ENCODE measurements at regions not wholly inside any gene's neighbourhood (a gene's known extent, or its start where the extent isn't known, plus 50 kb on each side); places are given as distances from the start of the nearest gene placed in this dataset.

- no peak for DNase-seq (ENCODE audit: low spot score)
- Histone ChIP-seq H3K79me2 (ENCODE audit: insufficient read depth, low read length) (no peaks in the 10 kb centered on the region), H3K27me3 (ENCODE audit: control insufficient read depth in 1 of 2, insufficient read depth in 2 of 2, low read length in 2 of 2) (no peaks in the 10 kb centered on the region), H4K20me1 (ENCODE audit: insufficient read depth, low read length) (no peaks in the 10 kb centered on the region), H3K4me3 (replicated peaks in 1 of 3; ENCODE audit: insufficient read depth in 1 of 3, low read depth in 2 of 3, low read length in 3 of 3) (no peak overlapping the region), H3K9ac (ENCODE audit: insufficient read depth, low read depth, low read length) (no peak overlapping the region), H3K9me3 (ENCODE audit: low read length) (peaks cover 29% of the 10 kb centered on the region; the same call in 1 of the 2 replicates), H3K36me3 (replicated peaks in 1 of 2; ENCODE audit: control insufficient read depth in 1 of 2, insufficient read depth in 2 of 2, low read length in 2 of 2) (no peaks in the 10 kb centered on the region), H3K4me1 (ENCODE audit: insufficient read depth, low read length) (no peaks in the 10 kb centered on the region), H3K27ac (ENCODE audit: extremely low read length, insufficient read depth, low read length) (no peak overlapping the region), H2AFZ (ENCODE audit: low read length) (no peak overlapping the region), H3K4me2 (ENCODE audit: low read depth, low read length) (no peak overlapping the region)
- intact Hi-C loops (cut with micrococcal nuclease; ENCODE audit: unreplicated experiment) (no loop called here), in situ Hi-C loops (cut with HindIII; ENCODE audit: extremely low pct_ligation_motif_present, low pct_unique_long_range_greater_than_20kb) (no loop called here)
- ChIA-PET CTCF (ENCODE audit: low intra/inter-chr PET ratio, low total read pairs) (no interaction called here), POLR2A (no interaction called here)
- BruUV-seq (replicated peaks), result no TSS peak
- ATAC-seq, result no peak
- TF ChIP-seq ZNF549 (CRISPR knock-in tag; IDR thresholded peaks at IDR 0.05), result no peak
- no peak for TF ChIP-seq ZNF879 (CRISPR knock-in tag; IDR thresholded peaks at IDR 0.05)
- TF ChIP-seq E2F2 (CRISPR knock-in tag; IDR thresholded peaks at IDR 0.05; ENCODE audit: borderline replicate concordance), result no peak
- TF ChIP-seq FOXK1 (CRISPR knock-in tag; IDR thresholded peaks at IDR 0.05; ENCODE audit: borderline replicate concordance, low read depth), result no peak
- TF ChIP-seq NCOR1 (IDR thresholded peaks at IDR 0.05; ENCODE audit: borderline replicate concordance, low read length), result no peak
- no peak for TF ChIP-seq ZNF276 (CRISPR knock-in tag; IDR thresholded peaks at IDR 0.05; ENCODE audit: low read depth)
- TF ChIP-seq RFX1 (IDR thresholded peaks at IDR 0.05), result no peak
- TF ChIP-seq ZNF225 (CRISPR knock-in tag; IDR thresholded peaks at IDR 0.05), result no peak
- no peak for FAIRE-seq
Measured at GRCh38 chr11:88229303-88229702, 54.1 kb upstream of the RAB38 start.
